ENCODE measurements at regions not wholly inside any gene's neighbourhood (a gene's known extent, or its start where the extent isn't known, plus 50 kb on each side); places are given as distances from the start of the nearest gene placed in this dataset.
"Not testable (repeated sequence)": the region's sequence is repeated elsewhere in the genome, so short reads cannot be mapped to it uniquely, and the experiment has no call there.

- DNase-seq = no peak
These were observed 112.7 kb upstream of the PTPN13 start for GRCh38 chr4:86481440-86481839.

GRCh38 chr4:86482306-86483172 lies 111.6 kb upstream of the PTPN13 start:
- peak in 2 of 14 donors; percentile 11 to 19 for DNase-seq

GRCh38 chr4:86483173-86483490 lies 111.0 kb upstream of the PTPN13 start:
- no peak for DNase-seq

- no peak for DNase-seq
These were observed 110.3 kb upstream of the PTPN13 start for GRCh38 chr4:86483773-86484172.

GRCh38 chr4:86484241-86484640 lies 109.9 kb upstream of the PTPN13 start:
- no peak for DNase-seq

GRCh38 chr4:86487738-86488348 lies 106.3 kb upstream of the PTPN13 start:
- no peak for DNase-seq

- no peak for DNase-seq
These were observed 100.7 kb upstream of the PTPN13 start for GRCh38 chr4:86493460-86493859.

- DNase-seq = peak in 2 of 14 donors; percentile 10 to 15
These were observed 97.7 kb upstream of the PTPN13 start for GRCh38 chr4:86496094-86497080.

- DNase-seq = peak in 2 of 14 donors; percentile 20 to 23
These were observed 97.0 kb upstream of the PTPN13 start for GRCh38 chr4:86497131-86497530.

GRCh38 chr4:86497980-86498862 lies 95.9 kb upstream of the PTPN13 start:
- peak in 8 of 14 donors; percentile 4 to 40 (median 17) for DNase-seq

GRCh38 chr4:86498863-86499166 lies 95.3 kb upstream of the PTPN13 start:
- DNase-seq = no peak

- no peak for DNase-seq
These were observed 93.6 kb upstream of the PTPN13 start for GRCh38 chr4:86500527-86500926.

- no peak for DNase-seq
These were observed 92.0 kb upstream of the PTPN13 start for GRCh38 chr4:86502081-86502480.

- DNase-seq = no peak
These were observed 87.5 kb upstream of the PTPN13 start for GRCh38 chr4:86506591-86506990.

GRCh38 chr4:86508436-86508835 lies 85.7 kb upstream of the PTPN13 start:
- no peak for DNase-seq

GRCh38 chr4:86511590-86511989 lies 82.5 kb upstream of the PTPN13 start:
- DNase-seq = no peak

GRCh38 chr4:86512631-86513030 lies 81.5 kb upstream of the PTPN13 start:
- no peak for DNase-seq

GRCh38 chr4:86515963-86516362 lies 78.2 kb upstream of the PTPN13 start:
- DNase-seq = not testable (repeated sequence)

- no peak for DNase-seq
These were observed 72.6 kb upstream of the PTPN13 start for GRCh38 chr4:86521373-86521969.

GRCh38 chr4:86522349-86522748 lies 71.8 kb upstream of the PTPN13 start:
- DNase-seq = no peak

- no peak for DNase-seq
These were observed 70.8 kb upstream of the PTPN13 start for GRCh38 chr4:86523333-86523732.

GRCh38 chr4:86527713-86528112 lies 66.4 kb upstream of the PTPN13 start:
- DNase-seq = not testable (repeated sequence)
